ENCODE measurements at regions not wholly inside any gene's neighbourhood (a gene's known extent, or its start where the extent isn't known, plus 50 kb on each side); places are given as distances from the start of the nearest gene placed in this dataset.

GRCh38 chr11:88016392-88017170 is 158.7 kb downstream of the RAB38 start:
- peak; percentile 80 for TF ChIP-seq CTCF (IDR thresholded peaks at IDR 0.05; ENCODE audit: low read length)
- TF ChIP-seq EZH2 (optimal IDR thresholded peaks at IDR 0.05; ENCODE audit: low read depth, low read length) = no peak
- no peak for TF ChIP-seq EZH2phosphoT487 (IDR thresholded peaks at IDR 0.05; ENCODE audit: low read length)

All from MM.1S (cell line).